GM19025 (cell line): ENCODE measurements at regions not wholly inside any gene's neighbourhood (a gene's known extent, or its start where the extent isn't known, plus 50 kb on each side); places are given as distances from the start of the nearest gene placed in this dataset.
"Not testable (repeated sequence)": the region's sequence is repeated elsewhere in the genome, so short reads cannot be mapped to it uniquely, and the experiment has no call there.

Experiments used
- ATAC-seq: cut with Tn5 transposase; IDR thresholded peaks from one replicate; pipeline ENCODE4 v1.9.1; 2021; ENCODE audit warnings: mild to moderate bottlenecking, low read depth, moderate library complexity; ENCODE audit not compliant: unreplicated experiment

DNA sequence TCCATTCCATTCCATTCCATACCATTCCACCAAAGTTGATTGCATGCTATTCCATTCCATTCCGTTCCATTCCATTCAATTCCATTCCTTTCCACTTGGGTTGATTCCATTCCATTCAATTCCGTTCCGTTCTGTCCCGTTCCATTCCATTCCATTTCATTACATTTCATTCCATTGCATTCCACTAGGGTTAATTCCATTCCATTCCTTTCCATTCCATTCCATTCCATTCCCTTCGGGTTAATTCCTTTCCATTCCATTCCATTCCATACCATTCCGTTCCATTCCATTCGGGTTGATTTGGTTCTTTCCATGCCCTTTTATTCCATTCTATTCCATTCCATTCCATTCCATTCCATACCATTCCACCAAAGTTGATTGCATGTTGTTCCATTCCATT is 131.9 kb downstream of the CWH43 start:
- not testable (repeated sequence) for ATAC-seq

GRCh38 chr4:49118379-49119212 is 132.5 kb downstream of the CWH43 start:
- ATAC-seq: peak; percentile 41

DNA sequence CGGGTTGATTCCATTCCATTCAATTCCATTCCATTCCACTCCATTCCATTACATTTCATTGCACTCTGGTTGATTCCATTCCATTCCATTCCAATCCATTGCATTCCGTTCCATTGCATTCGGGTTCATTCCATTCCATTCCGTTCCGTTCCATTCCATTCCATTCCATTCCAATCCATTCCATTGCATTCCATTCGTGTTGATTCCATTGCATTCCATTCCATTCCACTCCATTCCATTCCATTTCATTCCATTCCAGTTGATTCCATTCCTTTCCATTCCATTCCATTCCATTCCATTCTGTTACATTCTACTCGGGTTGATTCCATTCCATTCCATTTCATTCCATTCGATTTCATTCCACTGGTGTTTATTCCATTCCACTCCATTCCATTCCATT is 133.3 kb downstream of the CWH43 start:
- peak; percentile 14 for ATAC-seq

DNA sequence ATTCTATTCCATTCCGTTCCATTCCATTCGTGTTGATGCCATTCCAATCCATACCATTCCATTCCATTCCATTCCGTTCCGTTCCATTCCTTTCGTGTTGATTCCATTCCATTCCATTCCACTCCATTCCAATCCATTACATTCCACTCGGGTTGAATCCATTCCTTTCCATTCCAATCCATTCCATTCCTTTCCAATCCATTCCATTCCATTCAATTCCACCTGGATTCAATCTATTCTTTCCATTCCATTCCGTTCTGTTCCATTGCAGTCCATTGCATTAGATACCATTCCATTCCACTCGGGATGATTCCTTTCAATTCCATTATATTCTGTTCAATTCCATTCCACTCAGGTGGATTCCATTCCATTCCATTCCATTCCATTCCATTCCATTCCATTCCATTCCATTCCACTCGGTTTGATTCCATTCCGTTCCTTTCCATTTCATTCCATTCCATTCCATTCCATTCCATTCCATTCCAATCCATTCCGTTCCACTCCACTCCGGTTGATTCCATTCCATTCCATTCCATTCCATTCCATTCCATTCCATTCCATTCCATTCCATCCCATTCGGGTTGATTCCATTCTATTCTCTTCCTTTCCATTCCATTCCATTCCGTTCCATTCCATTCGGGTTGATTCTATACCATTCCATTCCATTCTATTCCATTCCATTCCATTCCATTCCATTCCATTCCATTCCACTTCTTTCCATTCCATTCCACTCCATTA is 134.1 kb downstream of the CWH43 start:
- ATAC-seq: not testable (repeated sequence)

GRCh38 chr4:49120804-49121203 is 134.7 kb downstream of the CWH43 start:
- ATAC-seq: not testable (repeated sequence)

- not testable (repeated sequence) for ATAC-seq
These were observed 140.4 kb downstream of the CWH43 start for GRCh38 chr4:49126443-49126842.

DNA sequence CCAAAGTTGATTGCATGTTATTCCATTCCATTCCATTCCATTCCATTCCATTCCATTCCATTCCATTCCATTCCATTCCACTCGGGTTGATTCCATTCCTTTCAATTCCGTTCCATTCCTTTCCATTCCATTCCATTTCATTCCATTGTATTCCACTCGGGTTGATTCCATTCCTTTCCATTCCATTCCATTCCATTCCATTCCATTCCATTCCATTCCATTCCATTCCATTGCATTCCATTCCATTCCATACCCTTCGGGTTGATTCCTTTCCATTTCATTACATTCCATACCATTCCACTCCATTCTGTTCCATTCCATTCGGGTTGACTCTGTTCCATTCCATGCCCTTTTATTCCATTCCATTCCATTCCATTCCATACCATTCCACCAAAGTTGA is 140.8 kb downstream of the CWH43 start:
- ATAC-seq: not testable (repeated sequence)

- ATAC-seq: not testable (repeated sequence)
These were observed 143.3 kb downstream of the CWH43 start for GRCh38 chr4:49129385-49129784.

DNA sequence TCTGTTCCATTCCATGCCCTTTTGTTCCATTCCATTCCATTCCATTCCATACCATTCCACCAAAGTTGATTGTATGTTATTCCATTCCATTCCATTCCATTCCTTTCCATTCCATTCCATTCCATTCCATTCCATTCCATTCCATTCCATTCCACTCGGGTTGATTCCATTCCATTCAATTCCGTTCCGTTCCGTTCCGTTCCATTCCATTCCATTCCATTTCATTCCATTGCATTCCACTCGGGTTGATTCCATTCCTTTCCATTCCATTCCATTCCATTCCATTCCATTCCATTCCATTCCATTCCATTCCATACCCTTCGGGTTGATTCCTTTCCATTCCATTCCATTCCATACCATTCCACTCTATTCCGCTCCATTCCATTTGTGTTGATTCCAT is 143.8 kb downstream of the CWH43 start:
- not testable (repeated sequence) for ATAC-seq

DNA sequence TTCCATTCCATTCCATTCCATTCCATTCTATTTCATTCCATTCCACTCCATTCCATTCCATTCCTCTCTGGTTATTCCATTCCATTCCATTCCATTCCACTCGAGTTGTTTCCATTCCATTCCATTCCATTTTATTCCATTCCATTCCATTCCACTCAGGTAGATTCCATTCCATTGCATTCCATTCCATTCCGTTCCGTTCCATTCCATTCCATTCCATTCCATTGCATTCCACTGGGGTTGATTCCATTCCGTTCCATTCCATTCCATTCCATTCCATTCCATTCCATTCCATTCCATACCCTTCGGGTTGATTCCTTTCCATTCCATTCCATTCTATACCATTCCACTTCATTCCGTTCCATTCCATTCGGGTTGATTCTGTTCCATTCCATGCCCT is 144.6 kb downstream of the CWH43 start:
- not testable (repeated sequence) for ATAC-seq

DNA sequence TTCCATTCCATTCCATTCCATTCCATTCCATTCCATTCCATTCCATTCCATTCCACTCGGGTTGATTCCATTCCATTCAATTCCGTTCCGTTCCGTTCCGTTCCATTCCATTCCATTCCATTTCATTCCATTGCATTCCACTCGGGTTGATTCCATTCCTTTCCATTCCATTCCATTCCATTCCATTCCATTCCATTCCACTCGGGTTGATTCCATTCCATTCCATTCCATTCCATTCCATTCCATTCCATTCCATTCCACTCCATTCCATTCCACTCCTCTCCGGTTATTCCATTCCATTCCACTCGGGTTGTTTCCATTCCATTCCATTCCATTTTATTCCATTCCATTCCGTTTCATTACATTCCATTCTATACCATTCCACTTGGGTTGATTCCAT is 151.0 kb downstream of the CWH43 start:
- ATAC-seq: not testable (repeated sequence)

GRCh38 chr4:49137961-49138360 is 151.9 kb downstream of the CWH43 start:
- ATAC-seq: not testable (repeated sequence)

DNA sequence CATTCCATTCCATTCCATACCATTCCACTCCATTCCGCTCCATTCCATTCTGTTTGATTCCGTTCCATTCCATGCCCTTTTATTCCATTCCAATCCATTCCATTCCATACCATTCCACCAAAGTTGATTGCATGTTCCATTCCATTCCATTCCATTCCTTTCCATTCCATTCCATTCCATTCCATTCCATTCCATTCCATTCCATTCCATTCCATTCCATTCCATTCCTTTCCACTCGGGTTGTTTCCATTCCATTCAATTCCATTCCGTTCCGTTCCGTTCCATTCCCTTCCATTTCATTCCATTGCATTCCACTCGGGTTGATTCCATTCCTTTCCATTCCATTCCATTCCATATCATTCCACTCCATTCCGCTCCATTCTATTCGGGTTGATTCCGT is 152.7 kb downstream of the CWH43 start:
- not testable (repeated sequence) for ATAC-seq

DNA sequence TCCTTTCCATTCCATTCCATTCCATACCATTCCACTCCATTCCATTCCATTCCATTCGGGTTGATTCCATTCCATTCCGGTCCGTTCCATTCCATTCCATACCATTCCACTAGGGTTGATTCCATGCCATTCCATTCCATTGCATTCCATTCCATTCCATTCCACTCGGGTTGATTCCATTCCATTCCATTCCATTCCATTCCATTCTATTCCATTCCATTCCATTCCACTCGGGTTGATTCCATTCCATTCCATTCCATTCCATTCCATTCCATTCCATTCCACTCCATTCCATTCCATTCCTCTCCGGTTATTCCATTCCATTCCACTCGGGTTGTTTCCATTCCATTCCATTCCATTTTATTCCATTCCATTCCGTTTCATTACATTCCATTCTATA is 153.4 kb downstream of the CWH43 start:
- ATAC-seq: not testable (repeated sequence)

DNA sequence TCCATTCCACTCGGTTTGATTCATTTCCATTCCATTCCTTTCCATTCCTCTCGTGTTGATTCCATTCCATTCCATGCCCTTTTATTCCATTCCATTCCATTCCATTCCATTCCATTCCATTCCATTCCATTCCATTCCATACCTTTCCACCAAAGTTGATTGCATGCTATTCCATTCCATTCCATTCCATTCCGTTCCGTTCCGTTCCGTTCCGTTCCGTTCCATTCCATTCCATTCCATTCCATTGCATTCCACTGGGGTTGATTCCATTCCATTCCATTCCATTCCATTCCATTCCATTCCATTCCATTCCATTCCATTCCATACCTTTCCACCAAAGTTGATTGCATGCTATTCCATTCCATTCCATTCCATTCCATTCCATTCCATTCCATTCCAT is 154.3 kb downstream of the CWH43 start:
- not testable (repeated sequence) for ATAC-seq

GRCh38 chr4:49141955-49142354 is 155.9 kb downstream of the CWH43 start:
- ATAC-seq: not testable (repeated sequence)

DNA sequence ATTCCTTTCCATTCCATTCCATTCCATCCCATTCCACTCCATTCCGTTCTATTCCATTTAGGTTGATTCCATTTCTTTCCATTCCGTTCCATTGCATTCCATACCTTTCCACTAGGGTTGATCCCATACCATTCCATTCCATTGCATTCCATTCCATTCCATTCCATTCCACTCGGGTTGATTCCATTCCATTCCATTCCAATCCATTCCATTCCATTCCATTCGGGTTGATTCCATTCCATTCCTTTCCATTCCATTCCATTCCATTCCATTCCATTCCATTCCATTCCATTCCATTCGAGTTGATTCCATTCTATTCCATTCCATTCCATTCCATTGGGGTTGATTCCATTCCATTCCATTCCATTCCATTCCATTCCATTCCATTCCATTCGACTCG is 161.1 kb downstream of the CWH43 start:
- peak; percentile 46 for ATAC-seq

DNA sequence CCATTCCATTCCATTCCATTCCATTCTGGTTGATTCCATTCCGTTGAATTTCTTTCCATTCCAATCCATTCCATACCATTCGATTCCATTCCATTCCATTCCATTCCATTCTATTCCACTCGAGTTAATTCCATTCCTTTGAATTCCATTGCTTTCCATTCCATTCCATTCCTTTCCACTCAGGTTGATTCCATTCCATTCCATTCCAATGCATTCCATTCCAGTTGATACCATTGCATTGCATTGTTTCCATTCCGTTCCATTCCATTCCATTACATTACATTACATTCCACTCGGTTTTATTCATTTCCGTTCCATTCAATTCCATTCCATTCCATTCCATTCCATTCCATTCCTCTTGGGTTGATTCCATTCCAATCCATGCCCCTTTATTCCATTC is 161.5 kb downstream of the CWH43 start:
- ATAC-seq: not testable (repeated sequence)

DNA sequence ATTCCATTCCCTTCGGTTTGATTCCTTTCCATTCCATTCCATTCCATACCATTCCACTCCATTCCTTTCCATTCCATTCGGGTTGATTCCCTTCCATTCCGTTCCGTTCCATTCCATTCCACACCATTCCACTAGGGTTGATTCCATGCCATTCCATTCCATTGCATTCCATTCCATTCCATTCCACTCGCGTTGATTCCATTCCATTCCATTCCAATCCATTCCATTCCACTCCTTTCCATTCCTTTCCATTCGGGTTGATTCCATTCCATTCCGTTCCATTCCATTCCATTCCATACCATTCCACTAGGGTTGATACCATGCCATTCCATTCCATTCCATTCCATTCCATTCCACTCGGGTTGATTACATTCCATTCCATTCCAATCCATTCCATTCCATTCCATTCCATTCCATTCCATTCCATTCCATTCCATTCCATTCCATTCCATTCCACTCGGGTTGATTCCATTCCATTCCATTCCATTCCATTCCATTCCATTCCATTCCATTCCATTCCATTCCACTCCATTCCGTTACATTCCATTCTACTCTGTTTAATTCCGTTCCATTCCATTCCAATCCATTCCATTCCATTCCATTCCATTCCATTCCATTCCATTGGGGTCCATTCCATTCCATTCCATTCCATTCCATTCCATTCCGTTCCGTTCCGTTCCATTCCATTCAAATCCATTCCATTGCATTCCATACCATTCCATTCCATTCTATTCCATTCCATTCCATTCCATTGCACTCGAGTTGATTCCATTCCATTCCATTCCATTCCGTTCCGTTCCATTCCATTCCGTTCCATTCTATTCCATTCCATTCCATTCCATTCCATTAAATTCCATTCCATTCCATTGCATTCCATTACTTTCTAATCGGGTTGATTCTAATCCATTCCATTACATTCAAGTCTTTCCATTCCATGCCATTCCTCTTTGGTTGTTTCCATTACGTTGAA is 163.2 kb downstream of the CWH43 start:
- ATAC-seq: peak; percentile 68

- not testable (repeated sequence) for ATAC-seq
These were observed 164.4 kb downstream of the CWH43 start for GRCh38 chr4:49150351-49151083.
